IMR-90 (cell line): ENCODE measurements at regions not wholly inside any gene's neighbourhood (a gene's known extent, or its start where the extent isn't known, plus 50 kb on each side); places are given as distances from the start of the nearest gene placed in this dataset.

Experiments
- ATAC-seq: fragments of 200-7000 bp; cut with Tn5 transposase; 2 replicates; pipeline ENCODE4 v1.9.1; 2020; ENCODE audit warnings: low read depth, mild to moderate bottlenecking, moderate library complexity
- BruUV-seq: library from RNA; stranded (reverse); fragments of 400-500 nt; replicated peaks from 2 replicates; lab custom pipeline; 2021; lab: Mats Ljungman, UMichigan
- CTCF ChIA-PET: fragments of 300-600 bp; formaldehyde crosslinking; extraction: SDS; loops from one replicate; lab custom pipeline; 2021; ENCODE audit warnings: antibody characterized with exemption; lab: Yijun Ruan, JAX
- POLR2A ChIA-PET: fragments of 300-600 bp; sonication (Branson Sonifier 250); formaldehyde crosslinking; loops from one replicate; lab custom pipeline; 2022; ENCODE audit warnings: antibody characterized with exemption; ENCODE audit not compliant: unreplicated experiment; lab: Charles Lee
- DNase-seq: peaks from one replicate; pipeline ENCODE4 v3.0.0; 2013
- H2AFZ ChIP-seq: replicated peaks from 2 replicates; pipeline ENCODE3; 2013; ENCODE audit warnings: low read length, mild to moderate bottlenecking; ENCODE audit not compliant: poor library complexity
- H2AK5ac ChIP-seq: 2 replicates; pipeline ENCODE4 v1.6.1; 2013; ENCODE audit warnings: low read depth, low read length, inconsistent platforms
- H2AK9ac ChIP-seq: replicated peaks from 2 replicates; pipeline ENCODE3; 2013; ENCODE audit warnings: mild to moderate bottlenecking, low read depth, low read length, moderate library complexity; ENCODE audit not compliant: poor library complexity
- H2BK120ac ChIP-seq: 2 replicates; pipeline ENCODE4 v1.6.1; 2013; ENCODE audit warnings: low read depth, low read length, inconsistent platforms
- H2BK15ac ChIP-seq: 3 replicates; pipeline ENCODE4 v1.6.1; 2013; ENCODE audit warnings: low read depth, low read length, inconsistent platforms
- H2BK20ac ChIP-seq: 2 replicates; pipeline ENCODE4 v1.6.1; 2013; ENCODE audit warnings: low read depth, mild to moderate bottlenecking, inconsistent platforms, low read length, moderate library complexity
- H2BK5ac ChIP-seq: 2 replicates; pipeline ENCODE4 v1.6.1; 2013; ENCODE audit warnings: mild to moderate bottlenecking, low read depth, low read length, inconsistent platforms; ENCODE audit not compliant: poor library complexity, severe bottlenecking
- H3K14ac ChIP-seq: replicated peaks from 2 replicates; pipeline ENCODE4 v1.6.1; 2013; ENCODE audit warnings: low read depth, low read length, inconsistent platforms
- H3K18ac ChIP-seq: 2 replicates; pipeline ENCODE4 v1.6.1; 2013; ENCODE audit warnings: low read depth, low read length, control low read depth
- H3K23ac ChIP-seq: 2 replicates; pipeline ENCODE4 v1.6.1; 2013; ENCODE audit warnings: low read depth, low read length, inconsistent platforms
- H3K27ac ChIP-seq: 2 replicates; pipeline ENCODE4 v1.5.1; 2013; ENCODE audit warnings: mild to moderate bottlenecking, control low read depth, low read length; ENCODE audit not compliant: insufficient read depth
- H3K27me3 ChIP-seq: 2 replicates; pipeline ENCODE4 v1.6.1; 2013; ENCODE audit warnings: low read length; ENCODE audit not compliant: control insufficient read depth, insufficient read depth
- H3K36me3 ChIP-seq: 2 replicates; pipeline ENCODE4 v1.6.1; 2013; ENCODE audit warnings: low read length, mixed read lengths; ENCODE audit not compliant: control insufficient read depth, insufficient read depth
- H3K4ac ChIP-seq: 2 replicates; pipeline ENCODE4 v1.6.1; 2013; ENCODE audit warnings: low read depth, low read length, inconsistent platforms
- H3K4me1 ChIP-seq: 2 replicates; pipeline ENCODE4 v1.6.1; 2013; ENCODE audit warnings: low read length, mixed read lengths; ENCODE audit not compliant: control insufficient read depth, insufficient read depth
- H3K4me2 ChIP-seq: 2 replicates; pipeline ENCODE4 v1.6.1; 2013; ENCODE audit warnings: low read depth, mild to moderate bottlenecking, control low read depth, low read length, moderate library complexity
- H3K4me3 ChIP-seq: 2 replicates; pipeline ENCODE4 v1.5.1; 2013; ENCODE audit warnings: low read depth, mild to moderate bottlenecking, control low read depth, low read length, moderate library complexity; ENCODE audit not compliant: insufficient read depth
- H3K56ac ChIP-seq: 2 replicates; pipeline ENCODE4 v1.6.1; 2013; ENCODE audit warnings: low read length, inconsistent platforms; ENCODE audit not compliant: insufficient read depth; ENCODE audit errors: extremely low read depth
- H3K79me1 ChIP-seq, 2 experiments: 2 replicates each; pipeline ENCODE4 v1.6.1; 2013; ENCODE audit warnings: low read length in 2 of 2, inconsistent platforms in 1 of 2, low read depth in 1 of 2
- H3K9ac ChIP-seq: 2 replicates; pipeline ENCODE4 v1.6.1; 2013; ENCODE audit warnings: low read depth, low read length, control low read depth
- H3K9me1 ChIP-seq: 2 replicates; pipeline ENCODE4 v1.6.1; 2013; ENCODE audit warnings: low read length, inconsistent platforms; ENCODE audit not compliant: insufficient read depth
- H3K9me3 ChIP-seq: 2 replicates; pipeline ENCODE4 v1.6.1; 2013; ENCODE audit warnings: low read length; ENCODE audit not compliant: control insufficient read depth, insufficient read depth
- H4K20me1 ChIP-seq: 2 replicates; pipeline ENCODE4 v1.6.1; 2013; ENCODE audit warnings: low read length, inconsistent platforms; ENCODE audit not compliant: insufficient read depth
- H4K5ac ChIP-seq: 2 replicates; pipeline ENCODE4 v1.6.1; 2013; ENCODE audit warnings: mild to moderate bottlenecking, low read depth, low read length, control low read depth
- H4K8ac ChIP-seq, 2 experiments: 2 replicates each; pipeline ENCODE4 v1.6.1; 2013; ENCODE audit warnings: low read depth in 2 of 2, low read length in 2 of 2, control low read depth in 1 of 2, inconsistent platforms in 1 of 2
- H4K91ac ChIP-seq: 2 replicates; pipeline ENCODE4 v1.6.1; 2013; ENCODE audit warnings: low read depth, low read length, inconsistent platforms; ENCODE audit not compliant: insufficient read depth
- BHLHE40 ChIP-seq: fragments of 150-350 bp; IDR thresholded peaks from 2 replicates; pipeline ENCODE4 v1.6.1; 2016; ENCODE audit warnings: mild to moderate bottlenecking, low read depth, low read length
- CEBPB ChIP-seq: IDR thresholded peaks from 2 replicates; pipeline ENCODE4 v1.6.1; 2012; ENCODE audit warnings: low read depth, low read length, improper control_type of control experiment
- CHD1 ChIP-seq: IDR thresholded peaks from 2 replicates; pipeline ENCODE4 v1.6.1; 2012; ENCODE audit warnings: low read depth, low read length, improper control_type of control experiment
- CTCF ChIP-seq: conservative IDR thresholded peaks from 2 replicates; pipeline ENCODE4 v1.5.1; 2012; ENCODE audit warnings: mild to moderate bottlenecking, low read depth, low read length, improper control_type of control experiment
- ELK1 ChIP-seq: fragments of 150-350 bp; IDR thresholded peaks from 2 replicates; pipeline ENCODE4 v1.6.1; 2016; ENCODE audit warnings: low read depth, mild to moderate bottlenecking, low read length, moderate library complexity, borderline replicate concordance
- FOS ChIP-seq: fragments of 150-350 bp; IDR thresholded peaks from 2 replicates; pipeline ENCODE4 v1.6.1; 2016; ENCODE audit warnings: low read depth, low read length
- MAFK ChIP-seq: IDR thresholded peaks from 2 replicates; pipeline ENCODE4 v1.6.1; 2012; ENCODE audit warnings: low read depth, low read length, improper control_type of control experiment
- MAZ ChIP-seq: IDR thresholded peaks from 2 replicates; pipeline ENCODE4 v1.6.1; 2012; ENCODE audit warnings: low read depth, mild to moderate bottlenecking, low read length, improper control_type of control experiment, moderate library complexity, borderline replicate concordance
- MXI1 ChIP-seq: IDR thresholded peaks from 2 replicates; pipeline ENCODE4 v1.6.1; 2012; ENCODE audit warnings: low read depth, mild to moderate bottlenecking, low read length, moderate library complexity, borderline replicate concordance
- NFE2L2 ChIP-seq: fragments of 150-350 bp; IDR thresholded peaks from 2 replicates; pipeline ENCODE4 v1.6.1; 2016; ENCODE audit warnings: low read depth, mild to moderate bottlenecking, low read length
- POLR2A ChIP-seq: IDR thresholded peaks from 2 replicates; pipeline ENCODE4 v1.6.1; 2012; ENCODE audit warnings: mild to moderate bottlenecking, low read depth, low read length
- RFX5 ChIP-seq: IDR thresholded peaks from 2 replicates; pipeline ENCODE4 v1.8.0; 2012; ENCODE audit warnings: low read depth, mild to moderate bottlenecking, low read length, moderate library complexity
- SMC3 ChIP-seq: fragments of 150-350 bp; IDR thresholded peaks from 2 replicates; pipeline ENCODE4 v1.6.1; 2016; ENCODE audit warnings: low read depth, mild to moderate bottlenecking, antibody characterized with exemption, low read length, moderate library complexity
- USF2 ChIP-seq: fragments of 150-350 bp; IDR thresholded peaks from 2 replicates; pipeline ENCODE4 v1.6.1; 2017; ENCODE audit warnings: mild to moderate bottlenecking, antibody characterized with exemption, low read length, low read depth
- WGBS, 2 experiments: methylation state at CpG; one replicate each; pipeline versions ENCODE4 v1.1.5 to v1.1.7; 2013; ENCODE audit warnings: missing lambda C conversion rate in 2 of 2; ENCODE audit not compliant: insufficient read length in 1 of 2; ENCODE audit errors: extremely low coverage in 2 of 2; 5-methylcytosine and 5-hydroxymethylcytosine counted together
- dilution Hi-C: fragments of 300-500 bp; cut with HindIII; formaldehyde crosslinking; loops from one replicate; pipeline ENCODE4 v1.14.3; 2018; ENCODE audit warnings: low sequenced_read_pairs; ENCODE audit not compliant: unreplicated experiment
- in situ Hi-C: fragments of 300-500 bp; cut with MboI; formaldehyde crosslinking; loops from 3 replicates; pipeline ENCODE4 v1.14.3; 2019; ENCODE audit warnings: low sequenced_read_pairs, inconsistent platforms, mixed read lengths
- intact Hi-C: fragments of 100-400 bp; cut with micrococcal nuclease; formaldehyde crosslinking; loops from 2 replicates; pipeline ENCODE4 v1.10.0; 2022

- no TSS peak for BruUV-seq
- H3K4me2 ChIP-seq = no peak overlapping the region
- WGBS, 2 experiments = no CpG with 5 or more reads among the region's 2 CpGs
Observed at GRCh38 chr13:99692854-99693253, 191.6 kb downstream of the TM9SF2 start.

More at GRCh38 chr13:99692854-99693253, 191.6 kb downstream of the TM9SF2 start:
- Histone ChIP-seq H2AK9ac (no peak overlapping the region), H4K8ac (no peak overlapping the region), H4K91ac (no peak overlapping the region), H3K9me3 (no peaks in the 10 kb centered on the region), H2BK20ac (no peak overlapping the region), H4K20me1 (no peaks in the 10 kb centered on the region), H2BK15ac (no peak overlapping the region), H2AK5ac (no peak overlapping the region), H3K18ac (no peak overlapping the region), H2BK120ac (no peak overlapping the region), H2BK5ac (no peak overlapping the region), H3K79me1 (no peaks in the 10 kb centered on the region), H3K4me3 (no peak overlapping the region), H4K5ac (no peak overlapping the region), H3K4me1 (no peaks in the 10 kb centered on the region), H3K23ac (no peak overlapping the region), H3K56ac (no peak overlapping the region), H3K27me3 (peaks cover 28% of the 10 kb centered on the region), H3K9ac (no peak overlapping the region), H3K9me1 (no peaks in the 10 kb centered on the region), H3K36me3 (no peaks in the 10 kb centered on the region), H3K14ac (no peak overlapping the region), H2AFZ (no peak overlapping the region), H3K4ac (no peak overlapping the region), H3K27ac (no peak overlapping the region)
- ChIA-PET POLR2A (no interaction called here), CTCF (no interaction called here)
- intact Hi-C loops = no loop called here
- TF ChIP-seq ELK1 (no peak), CEBPB (no peak), CHD1 (no peak), FOS (no peak), USF2 (no peak), CTCF (no peak), POLR2A (no peak), RFX5 (no peak), MXI1 (no peak), BHLHE40 (no peak), MAZ (no peak), NFE2L2 (no peak), SMC3 (no peak), MAFK (no peak)
- dilution Hi-C loops = no loop called here
- in situ Hi-C loops = no loop called here
- ATAC-seq = no peak
- DNase-seq = no peak
